SU-DHL-6 (cell line): ENCODE measurements at regions not wholly inside any gene's neighbourhood (a gene's known extent, or its start where the extent isn't known, plus 50 kb on each side); places are given as distances from the start of the nearest gene placed in this dataset.

ENCODE experiments used
- CTCF ChIP-seq: fragments of 200-600 bp; sonication (generic); IDR thresholded peaks from one replicate; pipeline ENCODE4 v1.5.1; 2017; ENCODE audit warnings: antibody characterized with exemption, mild to moderate bottlenecking, low read length, moderate library complexity; ENCODE audit not compliant: insufficient read depth, poor library complexity, severe bottlenecking
- EZH2phosphoT487 ChIP-seq: fragments of 200-600 bp; sonication (generic), shearing (Covaris generic); conservative IDR thresholded peaks from 2 replicates; pipeline ENCODE4 v1.6.1; 2018; ENCODE audit warnings: mild to moderate bottlenecking, antibody characterized with exemption, low read length, moderate library complexity, mixed read lengths

DNA sequence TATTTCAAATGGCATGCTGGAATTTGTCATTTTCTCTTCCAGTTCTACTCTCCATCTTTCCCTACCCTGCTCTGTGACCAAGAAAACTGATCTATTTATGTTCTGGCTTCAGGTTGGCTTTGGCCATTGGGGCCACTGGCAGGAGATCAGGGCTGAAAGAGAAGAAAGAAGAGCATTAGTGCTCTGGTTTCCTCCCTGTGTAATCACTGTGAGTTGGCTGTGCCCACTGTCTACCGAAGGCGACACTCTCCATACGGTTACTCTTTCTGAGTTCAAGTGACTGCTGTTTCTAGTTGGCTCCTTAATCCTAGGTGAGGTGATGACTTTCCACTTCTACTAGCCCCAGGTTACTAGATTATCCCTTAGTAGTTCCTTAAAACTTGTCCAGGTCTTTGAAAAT is 372.6 kb downstream of the PRELID2 start:
- TF ChIP-seq CTCF = no peak
- no peak for TF ChIP-seq EZH2phosphoT487
